ENCODE measurements at regions not wholly inside any gene's neighbourhood (a gene's known extent, or its start where the extent isn't known, plus 50 kb on each side); places are given as distances from the start of the nearest gene placed in this dataset.

DNA sequence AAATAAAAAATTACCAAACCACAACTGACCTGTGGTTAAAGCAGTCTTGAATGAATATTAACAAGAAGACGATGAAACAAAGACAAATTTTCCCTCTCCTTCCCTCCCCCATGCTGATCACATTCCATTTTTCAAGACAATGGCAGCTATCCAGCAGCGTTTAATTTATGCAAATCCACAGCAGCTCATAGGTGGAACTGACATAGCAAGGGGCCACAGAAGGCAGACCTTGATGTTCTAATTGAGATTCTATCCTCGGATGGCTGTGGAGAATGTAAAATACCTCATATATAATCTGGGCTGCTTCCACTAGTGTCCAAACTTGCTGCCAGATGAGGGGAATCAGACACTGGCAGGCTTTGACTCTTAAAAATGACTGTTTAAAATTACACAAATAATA lies 211.5 kb downstream of the CHRDL1 start:
- H3K27me3 ChIP-seq (ENCODE audit: insufficient read depth, low read length, poor library complexity, severe bottlenecking): no peaks in the 10 kb centered on the region
- H3K79me2 ChIP-seq (ENCODE audit: insufficient read depth, low read length): no peaks in the 10 kb centered on the region
- no peak overlapping the region for H2AFZ ChIP-seq (ENCODE audit: low read length)
- no peak overlapping the region for H3K4me3 ChIP-seq (ENCODE audit: low read length, poor library complexity, severe bottlenecking)
- no peaks in the 10 kb centered on the region for H3K9me3 ChIP-seq (ENCODE audit: insufficient read depth, low read depth, low read length)
- no peak for TF ChIP-seq EZH2phosphoT487 (IDR thresholded peaks at IDR 0.05; ENCODE audit: borderline replicate concordance)
- TF ChIP-seq, protein P1, sequence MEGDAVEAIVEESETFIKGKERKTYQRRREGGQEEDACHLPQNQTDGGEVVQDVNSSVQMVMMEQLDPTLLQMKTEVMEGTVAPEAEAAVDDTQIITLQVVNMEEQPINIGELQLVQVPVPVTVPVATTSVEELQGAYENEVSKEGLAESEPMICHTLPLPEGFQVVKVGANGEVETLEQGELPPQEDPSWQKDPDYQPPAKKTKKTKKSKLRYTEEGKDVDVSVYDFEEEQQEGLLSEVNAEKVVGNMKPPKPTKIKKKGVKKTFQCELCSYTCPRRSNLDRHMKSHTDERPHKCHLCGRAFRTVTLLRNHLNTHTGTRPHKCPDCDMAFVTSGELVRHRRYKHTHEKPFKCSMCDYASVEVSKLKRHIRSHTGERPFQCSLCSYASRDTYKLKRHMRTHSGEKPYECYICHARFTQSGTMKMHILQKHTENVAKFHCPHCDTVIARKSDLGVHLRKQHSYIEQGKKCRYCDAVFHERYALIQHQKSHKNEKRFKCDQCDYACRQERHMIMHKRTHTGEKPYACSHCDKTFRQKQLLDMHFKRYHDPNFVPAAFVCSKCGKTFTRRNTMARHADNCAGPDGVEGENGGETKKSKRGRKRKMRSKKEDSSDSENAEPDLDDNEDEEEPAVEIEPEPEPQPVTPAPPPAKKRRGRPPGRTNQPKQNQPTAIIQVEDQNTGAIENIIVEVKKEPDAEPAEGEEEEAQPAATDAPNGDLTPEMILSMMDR (conservative IDR thresholded peaks at IDR 0.05; ENCODE audit: low read length): no peak
- no peaks in the 10 kb centered on the region for H3F3A ChIP-seq (ENCODE audit: low read depth)
- H3K4me1 ChIP-seq (ENCODE audit: insufficient read depth, low read length, poor library complexity, severe bottlenecking): no peaks in the 10 kb centered on the region
- no peak overlapping the region for H3K9ac ChIP-seq (ENCODE audit: low read depth, low read length, poor library complexity, severe bottlenecking)
- H3K4me2 ChIP-seq (ENCODE audit: low read depth, low read length, poor library complexity, severe bottlenecking): no peak overlapping the region
- H3K9me2 ChIP-seq (replicated peaks; ENCODE audit: low read depth, low read length): no peaks in the 10 kb centered on the region
- no peaks in the 10 kb centered on the region for H4K20me1 ChIP-seq (ENCODE audit: insufficient read depth, low read length, poor library complexity, severe bottlenecking)
- H3K36me3 ChIP-seq (ENCODE audit: insufficient read depth, low read length): no peaks in the 10 kb centered on the region

DNA sequence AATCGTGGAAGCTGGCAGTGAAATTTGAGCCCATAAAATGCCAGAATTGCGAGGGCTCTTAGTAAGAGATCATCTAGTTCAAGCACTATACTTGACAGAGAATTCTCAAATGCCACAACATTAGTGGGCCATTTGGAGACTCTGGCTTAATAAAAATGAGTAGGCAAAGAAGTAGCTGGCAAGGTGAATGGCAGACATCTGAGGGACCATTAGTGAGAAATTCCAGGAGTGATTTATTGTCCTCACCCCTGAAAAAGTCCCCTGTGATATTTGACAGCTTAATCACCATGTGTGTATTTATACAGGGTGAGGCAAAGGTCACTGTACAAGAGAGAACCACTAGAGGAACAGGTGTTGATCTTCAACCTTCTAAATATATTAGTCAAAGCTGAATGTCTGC lies 207.5 kb downstream of the CHRDL1 start:
- Histone ChIP-seq H3K9me2 (replicated peaks; ENCODE audit: low read depth, low read length) (no peaks in the 10 kb centered on the region), H3K4me1 (ENCODE audit: insufficient read depth, low read length, poor library complexity, severe bottlenecking) (no peaks in the 10 kb centered on the region), H3F3A (ENCODE audit: low read depth) (no peaks in the 10 kb centered on the region), H2AFZ (ENCODE audit: low read length) (no peak overlapping the region), H3K9me3 (ENCODE audit: insufficient read depth, low read depth, low read length) (no peaks in the 10 kb centered on the region), H4K20me1 (ENCODE audit: insufficient read depth, low read length, poor library complexity, severe bottlenecking) (no peaks in the 10 kb centered on the region), H3K4me3 (ENCODE audit: low read length, poor library complexity, severe bottlenecking) (no peak overlapping the region), H3K9ac (ENCODE audit: low read depth, low read length, poor library complexity, severe bottlenecking) (no peak overlapping the region), H3K27me3 (ENCODE audit: insufficient read depth, low read length, poor library complexity, severe bottlenecking) (no peaks in the 10 kb centered on the region), H3K36me3 (ENCODE audit: insufficient read depth, low read length) (no peaks in the 10 kb centered on the region), H3K79me2 (ENCODE audit: insufficient read depth, low read length) (no peaks in the 10 kb centered on the region), H3K4me2 (ENCODE audit: low read depth, low read length, poor library complexity, severe bottlenecking) (no peak overlapping the region)
- TF ChIP-seq, protein P1 (conservative IDR thresholded peaks at IDR 0.05; ENCODE audit: low read length): no peak
- no peak for TF ChIP-seq EZH2phosphoT487 (IDR thresholded peaks at IDR 0.05; ENCODE audit: borderline replicate concordance)

DNA sequence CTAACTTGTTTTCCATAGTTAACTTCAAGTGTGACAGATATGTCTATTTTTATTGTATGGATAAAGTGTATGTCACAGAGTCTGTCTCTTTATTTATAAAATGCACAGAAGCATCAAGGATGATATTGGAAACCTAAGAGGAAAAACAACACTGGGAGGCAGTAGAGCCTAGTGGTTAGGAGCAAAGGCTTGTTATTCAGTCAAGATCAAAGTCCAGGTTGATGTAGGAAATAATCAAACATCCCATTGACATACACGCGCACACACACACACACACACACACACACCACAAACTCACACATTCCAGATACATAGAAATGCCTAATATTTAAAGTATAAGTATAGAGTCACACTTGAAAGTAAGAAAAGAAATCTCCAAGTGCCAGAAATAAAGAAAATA lies 206.8 kb downstream of the CHRDL1 start:
- H3K4me1 ChIP-seq (ENCODE audit: insufficient read depth, low read length, poor library complexity, severe bottlenecking): no peaks in the 10 kb centered on the region
- H3K79me2 ChIP-seq (ENCODE audit: insufficient read depth, low read length): no peaks in the 10 kb centered on the region
- H3K9me3 ChIP-seq (ENCODE audit: insufficient read depth, low read depth, low read length): no peaks in the 10 kb centered on the region
- no peak overlapping the region for H2AFZ ChIP-seq (ENCODE audit: low read length)
- no peaks in the 10 kb centered on the region for H3K36me3 ChIP-seq (ENCODE audit: insufficient read depth, low read length)
- H3K9ac ChIP-seq (ENCODE audit: low read depth, low read length, poor library complexity, severe bottlenecking): no peak overlapping the region
- no peak overlapping the region for H3K4me2 ChIP-seq (ENCODE audit: low read depth, low read length, poor library complexity, severe bottlenecking)
- no peak overlapping the region for H3K4me3 ChIP-seq (ENCODE audit: low read length, poor library complexity, severe bottlenecking)
- H3K9me2 ChIP-seq (replicated peaks; ENCODE audit: low read depth, low read length): no peaks in the 10 kb centered on the region
- H3F3A ChIP-seq (ENCODE audit: low read depth): no peaks in the 10 kb centered on the region
- H4K20me1 ChIP-seq (ENCODE audit: insufficient read depth, low read length, poor library complexity, severe bottlenecking): no peaks in the 10 kb centered on the region
- no peaks in the 10 kb centered on the region for H3K27me3 ChIP-seq (ENCODE audit: insufficient read depth, low read length, poor library complexity, severe bottlenecking)
- TF ChIP-seq, protein P1 (conservative IDR thresholded peaks at IDR 0.05; ENCODE audit: low read length): no peak
- TF ChIP-seq EZH2phosphoT487 (IDR thresholded peaks at IDR 0.05; ENCODE audit: borderline replicate concordance): no peak

Data from Loucy (cell line).